ENCODE measurements at regions not wholly inside any gene's neighbourhood (a gene's known extent, or its start where the extent isn't known, plus 50 kb on each side); places are given as distances from the start of the nearest gene placed in this dataset.

DNA sequence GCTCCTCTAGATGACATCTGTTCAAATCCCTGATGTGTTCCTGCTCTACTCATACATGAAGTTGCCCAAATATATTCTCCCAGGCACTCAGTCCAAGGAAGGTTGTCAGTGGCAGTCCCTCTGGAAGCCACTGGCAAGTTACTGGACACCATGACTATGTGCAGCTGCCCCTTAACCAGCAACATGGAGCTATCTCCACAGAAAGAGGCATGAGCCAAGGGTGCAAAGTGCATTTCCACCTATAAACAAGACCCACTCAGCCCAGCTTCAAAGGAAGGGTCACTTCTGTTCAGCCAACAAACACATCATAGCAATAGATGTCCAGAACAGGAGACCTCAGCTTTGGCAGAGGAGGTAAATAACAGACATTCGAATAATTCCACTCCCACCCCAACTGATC is 217.6 kb upstream of the PMEPA1 start:
- Mint-ChIP-seq H3K9me3 (peaks cover 16% of the 10 kb centered on the region), H3K27ac (no peak overlapping the region), H3K27me3 (ENCODE audit: insufficient read depth, low read depth, poor library complexity) (no peaks in the 10 kb centered on the region), H3K36me3 (ENCODE audit: low read depth) (peaks cover 7% of the 10 kb centered on the region), H3K4me1 (peaks cover 13% of the 10 kb centered on the region), H3K4me3 (no peak overlapping the region)
- H4K20me1 ChIP-seq (replicated peaks; ENCODE audit: insufficient read depth), result no peaks in the 10 kb centered on the region
- no peak overlapping the region for H3K27ac ChIP-seq (ENCODE audit: low read depth)
- 0 out of 2 replicates have a peak, but pooled peaks cover 7% of the 10 kb centered on the region for H3K36me3 ChIP-seq (ENCODE audit: insufficient read depth)
- ATAC-seq (no peak), DNase-seq (ENCODE audit: low spot score) (no peak)
- H3K9me2 ChIP-seq (ENCODE audit: insufficient read depth), result peaks cover 5% of the 10 kb centered on the region; the same call in 1 of the 2 replicates
- no peak overlapping the region for H3K4me2 ChIP-seq
- H3F3A ChIP-seq (replicated peaks; ENCODE audit: low read depth), result no peaks in the 10 kb centered on the region
- H3K4me3 ChIP-seq, result no peak overlapping the region
- H2AFZ ChIP-seq, result no peak overlapping the region
- H3K4me1 ChIP-seq (ENCODE audit: insufficient read depth), result no peaks in the 10 kb centered on the region; the same call in 1 of the 2 replicates
- no peaks in the 10 kb centered on the region for H3K79me2 ChIP-seq (replicated peaks; ENCODE audit: insufficient read depth)
- H3K27me3 ChIP-seq (ENCODE audit: insufficient read depth), result no peaks in the 10 kb centered on the region
- TF ChIP-seq EZH2 (IDR thresholded peaks at IDR 0.05; ENCODE audit: low read depth, unreplicated experiment), result no peak
- TF ChIP-seq, protein P1, sequence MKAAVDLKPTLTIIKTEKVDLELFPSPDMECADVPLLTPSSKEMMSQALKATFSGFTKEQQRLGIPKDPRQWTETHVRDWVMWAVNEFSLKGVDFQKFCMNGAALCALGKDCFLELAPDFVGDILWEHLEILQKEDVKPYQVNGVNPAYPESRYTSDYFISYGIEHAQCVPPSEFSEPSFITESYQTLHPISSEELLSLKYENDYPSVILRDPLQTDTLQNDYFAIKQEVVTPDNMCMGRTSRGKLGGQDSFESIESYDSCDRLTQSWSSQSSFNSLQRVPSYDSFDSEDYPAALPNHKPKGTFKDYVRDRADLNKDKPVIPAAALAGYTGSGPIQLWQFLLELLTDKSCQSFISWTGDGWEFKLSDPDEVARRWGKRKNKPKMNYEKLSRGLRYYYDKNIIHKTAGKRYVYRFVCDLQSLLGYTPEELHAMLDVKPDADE (IDR thresholded peaks at IDR 0.05), result no peak
- no peak for TF ChIP-seq EZH2phosphoT487 (IDR thresholded peaks at IDR 0.05; ENCODE audit: unreplicated experiment)
- TF ChIP-seq POLR2AphosphoS5 (IDR thresholded peaks at IDR 0.05; ENCODE audit: low read depth), result no peak
- TF ChIP-seq, protein P2, sequence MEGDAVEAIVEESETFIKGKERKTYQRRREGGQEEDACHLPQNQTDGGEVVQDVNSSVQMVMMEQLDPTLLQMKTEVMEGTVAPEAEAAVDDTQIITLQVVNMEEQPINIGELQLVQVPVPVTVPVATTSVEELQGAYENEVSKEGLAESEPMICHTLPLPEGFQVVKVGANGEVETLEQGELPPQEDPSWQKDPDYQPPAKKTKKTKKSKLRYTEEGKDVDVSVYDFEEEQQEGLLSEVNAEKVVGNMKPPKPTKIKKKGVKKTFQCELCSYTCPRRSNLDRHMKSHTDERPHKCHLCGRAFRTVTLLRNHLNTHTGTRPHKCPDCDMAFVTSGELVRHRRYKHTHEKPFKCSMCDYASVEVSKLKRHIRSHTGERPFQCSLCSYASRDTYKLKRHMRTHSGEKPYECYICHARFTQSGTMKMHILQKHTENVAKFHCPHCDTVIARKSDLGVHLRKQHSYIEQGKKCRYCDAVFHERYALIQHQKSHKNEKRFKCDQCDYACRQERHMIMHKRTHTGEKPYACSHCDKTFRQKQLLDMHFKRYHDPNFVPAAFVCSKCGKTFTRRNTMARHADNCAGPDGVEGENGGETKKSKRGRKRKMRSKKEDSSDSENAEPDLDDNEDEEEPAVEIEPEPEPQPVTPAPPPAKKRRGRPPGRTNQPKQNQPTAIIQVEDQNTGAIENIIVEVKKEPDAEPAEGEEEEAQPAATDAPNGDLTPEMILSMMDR (conservative IDR thresholded peaks at IDR 0.05; ENCODE audit: low read depth in 2 of 2), result no peak
- no peak for TF ChIP-seq ZNF331 (CRISPR knock-in tag; IDR thresholded peaks at IDR 0.05; ENCODE audit: low read depth)
- TF ChIP-seq NANOG (IDR thresholded peaks at IDR 0.05; ENCODE audit: borderline replicate concordance), result no peak
- TF ChIP-seq ZNF114 (CRISPR knock-in tag; IDR thresholded peaks at IDR 0.05), result no peak
- TF ChIP-seq, protein P3, sequence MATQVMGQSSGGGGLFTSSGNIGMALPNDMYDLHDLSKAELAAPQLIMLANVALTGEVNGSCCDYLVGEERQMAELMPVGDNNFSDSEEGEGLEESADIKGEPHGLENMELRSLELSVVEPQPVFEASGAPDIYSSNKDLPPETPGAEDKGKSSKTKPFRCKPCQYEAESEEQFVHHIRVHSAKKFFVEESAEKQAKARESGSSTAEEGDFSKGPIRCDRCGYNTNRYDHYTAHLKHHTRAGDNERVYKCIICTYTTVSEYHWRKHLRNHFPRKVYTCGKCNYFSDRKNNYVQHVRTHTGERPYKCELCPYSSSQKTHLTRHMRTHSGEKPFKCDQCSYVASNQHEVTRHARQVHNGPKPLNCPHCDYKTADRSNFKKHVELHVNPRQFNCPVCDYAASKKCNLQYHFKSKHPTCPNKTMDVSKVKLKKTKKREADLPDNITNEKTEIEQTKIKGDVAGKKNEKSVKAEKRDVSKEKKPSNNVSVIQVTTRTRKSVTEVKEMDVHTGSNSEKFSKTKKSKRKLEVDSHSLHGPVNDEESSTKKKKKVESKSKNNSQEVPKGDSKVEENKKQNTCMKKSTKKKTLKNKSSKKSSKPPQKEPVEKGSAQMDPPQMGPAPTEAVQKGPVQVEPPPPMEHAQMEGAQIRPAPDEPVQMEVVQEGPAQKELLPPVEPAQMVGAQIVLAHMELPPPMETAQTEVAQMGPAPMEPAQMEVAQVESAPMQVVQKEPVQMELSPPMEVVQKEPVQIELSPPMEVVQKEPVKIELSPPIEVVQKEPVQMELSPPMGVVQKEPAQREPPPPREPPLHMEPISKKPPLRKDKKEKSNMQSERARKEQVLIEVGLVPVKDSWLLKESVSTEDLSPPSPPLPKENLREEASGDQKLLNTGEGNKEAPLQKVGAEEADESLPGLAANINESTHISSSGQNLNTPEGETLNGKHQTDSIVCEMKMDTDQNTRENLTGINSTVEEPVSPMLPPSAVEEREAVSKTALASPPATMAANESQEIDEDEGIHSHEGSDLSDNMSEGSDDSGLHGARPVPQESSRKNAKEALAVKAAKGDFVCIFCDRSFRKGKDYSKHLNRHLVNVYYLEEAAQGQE (IDR thresholded peaks at IDR 0.05; ENCODE audit: unreplicated experiment), result no peak
- TF ChIP-seq CREB1 (CRISPR knock-in tag; IDR thresholded peaks at IDR 0.05; ENCODE audit: low read depth), result no peak
- TF ChIP-seq STAT1 (IDR thresholded peaks at IDR 0.05; ENCODE audit: unreplicated experiment), result no peak
- no peak for TF ChIP-seq JUNB (IDR thresholded peaks at IDR 0.05; ENCODE audit: unreplicated experiment)
- TF ChIP-seq, protein P4, sequence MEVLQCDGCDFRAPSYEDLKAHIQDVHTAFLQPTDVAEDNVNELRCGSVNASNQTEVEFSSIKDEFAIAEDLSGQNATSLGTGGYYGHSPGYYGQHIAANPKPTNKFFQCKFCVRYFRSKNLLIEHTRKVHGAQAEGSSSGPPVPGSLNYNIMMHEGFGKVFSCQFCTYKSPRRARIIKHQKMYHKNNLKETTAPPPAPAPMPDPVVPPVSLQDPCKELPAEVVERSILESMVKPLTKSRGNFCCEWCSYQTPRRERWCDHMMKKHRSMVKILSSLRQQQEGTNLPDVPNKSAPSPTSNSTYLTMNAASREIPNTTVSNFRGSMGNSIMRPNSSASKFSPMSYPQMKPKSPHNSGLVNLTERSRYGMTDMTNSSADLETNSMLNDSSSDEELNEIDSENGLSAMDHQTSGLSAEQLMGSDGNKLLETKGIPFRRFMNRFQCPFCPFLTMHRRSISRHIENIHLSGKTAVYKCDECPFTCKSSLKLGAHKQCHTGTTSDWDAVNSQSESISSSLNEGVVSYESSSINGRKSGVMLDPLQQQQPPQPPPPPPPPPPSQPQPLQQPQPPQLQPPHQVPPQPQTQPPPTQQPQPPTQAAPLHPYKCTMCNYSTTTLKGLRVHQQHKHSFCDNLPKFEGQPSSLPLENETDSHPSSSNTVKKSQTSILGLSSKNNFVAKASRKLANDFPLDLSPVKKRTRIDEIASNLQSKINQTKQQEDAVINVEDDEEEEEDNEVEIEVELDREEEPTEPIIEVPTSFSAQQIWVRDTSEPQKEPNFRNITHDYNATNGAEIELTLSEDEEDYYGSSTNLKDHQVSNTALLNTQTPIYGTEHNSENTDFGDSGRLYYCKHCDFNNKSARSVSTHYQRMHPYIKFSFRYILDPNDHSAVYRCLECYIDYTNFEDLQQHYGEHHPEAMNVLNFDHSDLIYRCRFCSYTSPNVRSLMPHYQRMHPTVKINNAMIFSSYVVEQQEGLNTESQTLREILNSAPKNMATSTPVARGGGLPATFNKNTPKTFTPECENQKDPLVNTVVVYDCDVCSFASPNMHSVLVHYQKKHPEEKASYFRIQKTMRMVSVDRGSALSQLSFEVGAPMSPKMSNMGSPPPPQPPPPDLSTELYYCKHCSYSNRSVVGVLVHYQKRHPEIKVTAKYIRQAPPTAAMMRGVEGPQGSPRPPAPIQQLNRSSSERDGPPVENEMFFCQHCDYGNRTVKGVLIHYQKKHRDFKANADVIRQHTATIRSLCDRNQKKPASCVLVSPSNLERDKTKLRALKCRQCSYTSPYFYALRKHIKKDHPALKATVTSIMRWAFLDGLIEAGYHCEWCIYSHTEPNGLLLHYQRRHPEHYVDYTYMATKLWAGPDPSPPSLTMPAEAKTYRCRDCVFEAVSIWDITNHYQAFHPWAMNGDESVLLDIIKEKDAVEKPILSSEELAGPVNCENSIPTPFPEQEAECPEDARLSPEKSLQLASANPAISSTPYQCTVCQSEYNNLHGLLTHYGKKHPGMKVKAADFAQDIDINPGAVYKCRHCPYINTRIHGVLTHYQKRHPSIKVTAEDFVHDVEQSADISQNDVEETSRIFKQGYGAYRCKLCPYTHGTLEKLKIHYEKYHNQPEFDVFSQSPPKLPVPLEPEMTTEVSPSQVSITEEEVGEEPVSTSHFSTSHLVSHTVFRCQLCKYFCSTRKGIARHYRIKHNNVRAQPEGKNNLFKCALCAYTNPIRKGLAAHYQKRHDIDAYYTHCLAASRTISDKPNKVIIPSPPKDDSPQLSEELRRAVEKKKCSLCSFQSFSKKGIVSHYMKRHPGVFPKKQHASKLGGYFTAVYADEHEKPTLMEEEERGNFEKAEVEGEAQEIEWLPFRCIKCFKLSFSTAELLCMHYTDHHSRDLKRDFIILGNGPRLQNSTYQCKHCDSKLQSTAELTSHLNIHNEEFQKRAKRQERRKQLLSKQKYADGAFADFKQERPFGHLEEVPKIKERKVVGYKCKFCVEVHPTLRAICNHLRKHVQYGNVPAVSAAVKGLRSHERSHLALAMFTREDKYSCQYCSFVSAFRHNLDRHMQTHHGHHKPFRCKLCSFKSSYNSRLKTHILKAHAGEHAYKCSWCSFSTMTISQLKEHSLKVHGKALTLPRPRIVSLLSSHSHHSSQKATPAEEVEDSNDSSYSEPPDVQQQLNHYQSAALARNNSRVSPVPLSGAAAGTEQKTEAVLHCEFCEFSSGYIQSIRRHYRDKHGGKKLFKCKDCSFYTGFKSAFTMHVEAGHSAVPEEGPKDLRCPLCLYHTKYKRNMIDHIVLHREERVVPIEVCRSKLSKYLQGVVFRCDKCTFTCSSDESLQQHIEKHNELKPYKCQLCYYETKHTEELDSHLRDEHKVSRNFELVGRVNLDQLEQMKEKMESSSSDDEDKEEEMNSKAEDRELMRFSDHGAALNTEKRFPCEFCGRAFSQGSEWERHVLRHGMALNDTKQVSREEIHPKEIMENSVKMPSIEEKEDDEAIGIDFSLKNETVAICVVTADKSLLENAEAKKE (CRISPR knock-in tag; IDR thresholded peaks at IDR 0.05), result no peak
